ENCODE measurements at regions not wholly inside any gene's neighbourhood (a gene's known extent, or its start where the extent isn't known, plus 50 kb on each side); places are given as distances from the start of the nearest gene placed in this dataset.
"Not testable (repeated sequence)": the region's sequence is repeated elsewhere in the genome, so short reads cannot be mapped to it uniquely, and the experiment has no call there.

GRCh38 chr17:21551081-21551881 is 141.0 kb upstream of the KCNJ18 start (continued):
- TF ChIP-seq ZSCAN12 (CRISPR knock-in tag; IDR thresholded peaks at IDR 0.05) (0 out of 2 replicates have a peak, but pooled peaks have one; percentile 43), ZNF207 (IDR thresholded peaks at IDR 0.05; ENCODE audit: borderline replicate concordance) (no peak), ZMYM2 (CRISPR knock-in tag; IDR thresholded peaks at IDR 0.05) (no peak), GFI1 (CRISPR knock-in tag; IDR thresholded peaks at IDR 0.05; ENCODE audit: borderline replicate concordance) (0 out of 2 replicates have a peak, but pooled peaks have one; percentile 50), MXD3 (CRISPR knock-in tag; IDR thresholded peaks at IDR 0.05) (0 out of 2 replicates have a peak, but pooled peaks have one; percentile 30)

- intact Hi-C loops (cut with micrococcal nuclease; ENCODE audit: unreplicated experiment); ATAC-seq; DNase-seq (ENCODE audit: low spot score); H3K36me3 ChIP-seq (replicated peaks in 1 of 2; ENCODE audit: control insufficient read depth in 1 of 2, insufficient read depth in 2 of 2, low read length in 2 of 2); H4K20me1 ChIP-seq (ENCODE audit: insufficient read depth, low read length); in situ Hi-C loops (cut with HindIII; ENCODE audit: extremely low pct_ligation_motif_present, low pct_unique_long_range_greater_than_20kb); H3K4me1 ChIP-seq (ENCODE audit: insufficient read depth, low read length); H3K4me2 ChIP-seq (ENCODE audit: low read depth, low read length); FAIRE-seq; H3K4me3 ChIP-seq (replicated peaks in 1 of 3; ENCODE audit: insufficient read depth in 1 of 3, low read depth in 2 of 3, low read length in 3 of 3); POLR2A ChIA-PET; H3K27ac ChIP-seq (ENCODE audit: extremely low read length, insufficient read depth, low read length); H3K79me2 ChIP-seq (ENCODE audit: insufficient read depth, low read length); BruUV-seq (replicated peaks); H3K9me3 ChIP-seq (ENCODE audit: low read length); H3K9ac ChIP-seq (ENCODE audit: insufficient read depth, low read depth, low read length); H2AFZ ChIP-seq (ENCODE audit: low read length); CTCF ChIA-PET (ENCODE audit: low intra/inter-chr PET ratio, low total read pairs); H3K27me3 ChIP-seq (ENCODE audit: control insufficient read depth in 1 of 2, insufficient read depth in 2 of 2, low read length in 2 of 2): not testable (repeated sequence)
- WGBS (ENCODE audit: low lambda C conversion rate), result 72% methylated on average over 7 of the region's 7 CpGs
Observed at GRCh38 chr17:21558921-21559320, 133.4 kb upstream of the KCNJ18 start.

- Histone ChIP-seq H3K9ac (ENCODE audit: insufficient read depth, low read depth, low read length) (no peak overlapping the region), H3K27ac (ENCODE audit: extremely low read length, insufficient read depth, low read length) (no peak overlapping the region), H3K4me2 (ENCODE audit: low read depth, low read length) (no peak overlapping the region), H3K27me3 (ENCODE audit: control insufficient read depth in 1 of 2, insufficient read depth in 2 of 2, low read length in 2 of 2) (no peaks in the 10 kb centered on the region), H3K9me3 (ENCODE audit: low read length) (no peaks in the 10 kb centered on the region), H3K36me3 (replicated peaks in 1 of 2; ENCODE audit: control insufficient read depth in 1 of 2, insufficient read depth in 2 of 2, low read length in 2 of 2) (no peaks in the 10 kb centered on the region), H2AFZ (ENCODE audit: low read length) (no peak overlapping the region), H3K4me3 (replicated peaks in 1 of 3; ENCODE audit: insufficient read depth in 1 of 3, low read depth in 2 of 3, low read length in 3 of 3) (no peak overlapping the region), H3K4me1 (ENCODE audit: insufficient read depth, low read length) (0 out of 2 replicates have a peak, but pooled peaks cover 5% of the 10 kb centered on the region), H3K79me2 (ENCODE audit: insufficient read depth, low read length) (no peaks in the 10 kb centered on the region), H4K20me1 (ENCODE audit: insufficient read depth, low read length) (no peaks in the 10 kb centered on the region)
- ChIA-PET POLR2A (no interaction called here), CTCF (ENCODE audit: low intra/inter-chr PET ratio, low total read pairs) (no interaction called here)
- TF ChIP-seq ARHGAP35 (CRISPR knock-in tag; IDR thresholded peaks at IDR 0.05; ENCODE audit: borderline replicate concordance) (no peak), POLR2G (IDR thresholded peaks at IDR 0.05; ENCODE audit: low read depth, low read length) (no peak)
- in situ Hi-C loops (cut with HindIII; ENCODE audit: extremely low pct_ligation_motif_present, low pct_unique_long_range_greater_than_20kb), result no loop called here
- intact Hi-C loops (cut with micrococcal nuclease; ENCODE audit: unreplicated experiment), result no loop called here
- FAIRE-seq (no peak), ATAC-seq (peak; percentile 44; the same call in 1 of the 3 replicates), DNase-seq (ENCODE audit: low spot score) (no peak)
- no CpG with 5 or more reads among the region's 3 CpGs for WGBS (ENCODE audit: low lambda C conversion rate)
- no TSS peak for BruUV-seq (replicated peaks)
Observed at GRCh38 chr17:21564262-21564661, 128.1 kb upstream of the KCNJ18 start.

- ATAC-seq, result not testable (repeated sequence)
Observed at GRCh38 chr17:21564757-21565156, 127.6 kb upstream of the KCNJ18 start.

More at GRCh38 chr17:21564757-21565156, 127.6 kb upstream of the KCNJ18 start:
- FAIRE-seq; H3K36me3 ChIP-seq (replicated peaks in 1 of 2; ENCODE audit: control insufficient read depth in 1 of 2, insufficient read depth in 2 of 2, low read length in 2 of 2); H3K4me1 ChIP-seq (ENCODE audit: insufficient read depth, low read length); H3K4me2 ChIP-seq (ENCODE audit: low read depth, low read length); H4K20me1 ChIP-seq (ENCODE audit: insufficient read depth, low read length); H3K27me3 ChIP-seq (ENCODE audit: control insufficient read depth in 1 of 2, insufficient read depth in 2 of 2, low read length in 2 of 2); H3K79me2 ChIP-seq (ENCODE audit: insufficient read depth, low read length); H2AFZ ChIP-seq (ENCODE audit: low read length); POLR2A ChIA-PET; BruUV-seq (replicated peaks); H3K4me3 ChIP-seq (replicated peaks in 1 of 3; ENCODE audit: insufficient read depth in 1 of 3, low read depth in 2 of 3, low read length in 3 of 3); CTCF ChIA-PET (ENCODE audit: low intra/inter-chr PET ratio, low total read pairs); DNase-seq (ENCODE audit: low spot score); H3K9me3 ChIP-seq (ENCODE audit: low read length); intact Hi-C loops (cut with micrococcal nuclease; ENCODE audit: unreplicated experiment); in situ Hi-C loops (cut with HindIII; ENCODE audit: extremely low pct_ligation_motif_present, low pct_unique_long_range_greater_than_20kb); H3K27ac ChIP-seq (ENCODE audit: extremely low read length, insufficient read depth, low read length); H3K9ac ChIP-seq (ENCODE audit: insufficient read depth, low read depth, low read length): not testable (repeated sequence)
- 46% methylated on average over 3 of the region's 6 CpGs for WGBS (ENCODE audit: low lambda C conversion rate)

Measured in HepG2 (cell line).